NCI-H460 (cell line): ENCODE measurements at regions not wholly inside any gene's neighbourhood (a gene's known extent, or its start where the extent isn't known, plus 50 kb on each side); places are given as distances from the start of the nearest gene placed in this dataset.

Experiments used
- DNase-seq: peaks from one replicate; pipeline ENCODE4 v3.0.0-alpha.2; 2016; ENCODE audit warnings: low read depth; ENCODE audit errors: extremely low read depth

GRCh38 chr13:80237646-80238045, 103.3 kb downstream of the SPRY2 start:
- DNase-seq: no peak

GRCh38 chr13:80235967-80236302, 105.0 kb downstream of the SPRY2 start:
- DNase-seq: no peak

GRCh38 chr13:80235166-80235966, 105.6 kb downstream of the SPRY2 start:
- no peak for DNase-seq

DNA sequence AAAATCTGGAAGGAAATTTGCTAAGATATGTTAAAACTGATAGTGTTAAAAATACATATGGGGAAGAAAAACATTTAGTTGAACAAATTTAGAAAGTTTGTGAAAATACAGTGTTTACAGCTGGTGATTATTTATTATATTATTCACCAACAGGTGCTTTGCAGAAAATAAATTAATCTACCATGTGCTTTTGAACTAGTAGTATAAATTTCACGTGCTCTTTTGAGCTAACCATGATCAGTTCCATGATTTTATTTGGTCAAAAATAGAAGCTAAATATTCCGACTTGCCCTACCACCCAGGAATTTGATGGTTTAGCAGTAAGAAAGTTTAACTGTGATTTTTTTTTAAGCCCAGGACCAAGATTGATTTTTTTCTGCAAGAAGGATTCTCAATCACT, 113.3 kb downstream of the SPRY2 start:
- DNase-seq: no peak

- DNase-seq: no peak
These were observed 114.3 kb downstream of the SPRY2 start for GRCh38 chr13:80226645-80227044.

GRCh38 chr13:80224468-80224867, 116.5 kb downstream of the SPRY2 start:
- DNase-seq: no peak

DNA sequence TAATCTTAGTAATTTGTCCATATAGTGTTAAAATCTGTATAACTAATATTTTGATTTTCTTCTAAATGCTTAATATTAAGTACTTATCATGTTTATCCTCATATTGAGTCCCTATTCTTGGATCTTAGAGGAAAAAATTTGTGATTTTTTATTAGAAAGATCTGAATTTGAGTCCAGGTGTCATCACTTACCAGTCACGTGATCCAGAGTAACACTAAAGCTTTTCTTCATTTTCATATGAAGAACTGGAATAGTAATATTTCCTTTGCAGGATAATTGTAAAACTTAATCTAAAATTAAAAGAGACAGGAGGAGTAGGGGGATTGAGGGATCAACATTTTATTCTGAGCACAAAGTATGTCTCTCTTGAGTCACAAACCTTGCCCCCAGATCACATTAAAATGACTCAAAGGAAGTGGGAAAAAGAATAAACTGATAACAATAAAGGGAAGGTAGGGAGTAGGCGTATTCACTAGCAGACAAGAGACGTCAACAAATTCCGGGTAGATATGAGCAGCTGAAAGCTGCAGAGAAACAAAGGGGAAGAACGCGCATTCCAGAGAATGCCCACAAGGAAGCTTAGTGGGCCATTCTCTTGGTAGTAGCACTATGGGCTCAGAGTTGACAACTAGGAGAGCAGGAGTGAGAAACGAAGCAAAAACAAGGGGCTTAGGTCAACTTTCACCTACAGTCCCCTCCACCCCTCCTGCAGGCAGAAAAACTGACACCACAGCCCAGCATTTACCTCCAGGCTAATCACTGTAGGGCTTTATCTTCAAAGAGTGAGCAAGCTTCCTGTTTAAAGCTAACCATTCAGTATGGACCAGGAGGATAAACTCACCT, 123.1 kb downstream of the SPRY2 start:
- no peak for DNase-seq

DNA sequence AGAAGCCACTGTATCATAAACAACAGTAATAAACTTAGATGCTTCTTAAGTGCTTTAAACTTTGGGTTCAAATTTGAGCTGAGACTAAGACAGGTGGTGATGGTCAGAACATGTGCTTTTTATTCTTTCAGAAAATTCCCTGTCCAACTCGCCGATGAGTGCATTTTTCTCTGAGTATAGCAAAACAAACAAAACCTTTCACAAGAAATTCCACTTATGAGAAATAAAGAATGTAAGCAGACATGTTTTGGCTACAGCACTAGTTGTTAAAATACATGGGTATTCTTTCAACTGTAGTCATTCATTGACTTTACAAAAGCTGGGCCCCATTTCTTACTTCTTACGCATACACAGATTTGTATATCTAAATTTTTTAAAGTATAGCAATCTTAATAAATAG, 125.6 kb downstream of the SPRY2 start:
- no peak for DNase-seq

GRCh38 chr13:80214521-80214991, 126.4 kb downstream of the SPRY2 start:
- no peak for DNase-seq

DNA sequence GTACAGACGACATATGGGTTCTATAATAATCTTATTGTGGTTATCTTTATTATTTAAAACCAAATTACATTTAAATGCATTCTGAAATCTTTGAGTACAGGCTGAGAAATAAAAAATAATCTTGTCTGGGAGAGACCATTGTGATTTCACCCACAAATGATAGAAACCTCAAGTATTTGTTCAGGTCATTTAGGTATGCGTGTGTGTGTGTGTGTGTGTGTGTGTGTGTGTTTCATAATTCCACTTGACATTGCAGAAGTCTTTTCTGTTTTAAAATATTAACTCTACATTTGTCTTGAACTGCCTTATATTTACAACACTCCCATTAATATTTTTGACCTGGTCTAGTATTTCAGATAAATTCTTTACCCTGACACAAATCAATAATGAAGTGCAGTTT, 126.9 kb downstream of the SPRY2 start:
- no peak for DNase-seq

- DNase-seq: no peak
These were observed 127.7 kb downstream of the SPRY2 start for GRCh38 chr13:80213201-80213600.

- DNase-seq: no peak
These were observed 129.4 kb downstream of the SPRY2 start for GRCh38 chr13:80211566-80211965.

GRCh38 chr13:80204642-80205041, 136.3 kb downstream of the SPRY2 start:
- no peak for DNase-seq

DNA sequence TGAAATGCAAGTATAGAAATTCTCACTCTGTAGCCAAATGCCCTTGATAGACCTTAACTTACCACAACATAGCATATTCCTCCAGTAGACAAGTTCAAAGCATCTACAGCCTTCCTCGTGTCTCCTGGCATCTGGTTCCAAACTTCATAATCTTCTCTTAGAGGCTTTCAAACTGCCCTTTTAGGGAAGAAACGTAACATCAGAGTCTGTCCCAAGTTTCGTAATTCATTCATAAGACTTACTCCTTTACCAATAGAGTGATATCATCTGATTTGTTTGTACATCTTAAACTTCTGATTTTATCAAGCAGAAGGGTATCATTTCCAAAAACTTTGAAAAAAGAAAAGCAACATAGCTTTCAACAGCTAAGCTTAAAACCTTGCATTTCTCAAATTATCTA, 137.4 kb downstream of the SPRY2 start:
- no peak for DNase-seq

- DNase-seq: no peak
These were observed 139.0 kb downstream of the SPRY2 start for GRCh38 chr13:80201694-80202468.

DNA sequence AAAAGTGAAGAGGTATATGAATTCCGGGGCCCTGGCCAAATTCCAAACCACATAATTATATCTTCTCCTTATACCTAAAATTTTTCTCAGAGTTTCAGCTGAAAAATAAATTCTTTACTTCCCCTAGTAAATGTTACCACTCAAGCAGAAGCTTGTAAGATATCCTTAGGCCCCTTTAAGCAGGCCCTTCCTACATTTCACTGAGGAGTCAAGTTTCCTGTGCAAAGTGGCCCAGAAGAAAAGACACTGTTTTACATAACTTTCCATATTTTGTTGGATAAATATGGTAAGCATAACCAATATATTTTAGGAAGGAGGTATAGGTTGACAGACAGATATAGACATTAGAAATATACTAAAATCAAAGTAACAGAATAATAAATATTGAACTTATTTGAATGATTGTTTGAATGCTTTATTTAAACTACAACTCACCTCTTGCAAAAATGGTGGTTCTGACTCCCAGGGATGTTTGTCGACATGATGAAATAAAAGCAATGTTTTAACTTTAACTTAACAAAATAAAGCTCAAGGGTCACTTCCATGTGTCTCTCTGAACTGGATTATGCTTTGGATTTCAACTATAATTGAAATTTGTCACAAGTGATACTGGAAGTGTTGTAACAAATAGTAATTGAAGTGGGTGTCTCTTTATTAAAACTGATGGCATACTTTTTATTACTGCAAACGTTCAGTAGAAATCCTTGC, 141.2 kb downstream of the SPRY2 start:
- no peak for DNase-seq

GRCh38 chr13:80199067-80199466, 141.9 kb downstream of the SPRY2 start:
- DNase-seq: no peak

GRCh38 chr13:80196756-80197155, 144.2 kb downstream of the SPRY2 start:
- DNase-seq: no peak

DNA sequence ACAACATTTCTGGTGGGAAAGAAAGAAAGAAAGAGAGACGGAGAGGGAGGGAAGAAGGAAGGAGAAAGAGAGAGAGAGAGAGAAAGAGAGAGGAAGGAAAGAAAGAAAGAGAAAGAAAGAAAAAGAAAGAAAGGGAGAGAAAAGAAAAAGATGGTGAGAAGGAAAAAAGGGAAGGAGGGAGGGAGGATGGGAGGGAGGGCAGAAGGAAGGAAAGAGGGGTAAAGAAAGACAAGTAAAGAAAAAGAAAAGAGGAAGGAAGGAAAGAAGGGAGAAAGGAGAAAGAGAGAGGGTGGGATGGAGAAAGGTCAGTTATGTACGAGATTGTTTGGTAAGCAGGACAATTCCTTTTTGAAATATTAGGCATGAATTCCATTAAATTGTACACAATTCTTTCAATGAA, 145.3 kb downstream of the SPRY2 start:
- DNase-seq: no peak

DNA sequence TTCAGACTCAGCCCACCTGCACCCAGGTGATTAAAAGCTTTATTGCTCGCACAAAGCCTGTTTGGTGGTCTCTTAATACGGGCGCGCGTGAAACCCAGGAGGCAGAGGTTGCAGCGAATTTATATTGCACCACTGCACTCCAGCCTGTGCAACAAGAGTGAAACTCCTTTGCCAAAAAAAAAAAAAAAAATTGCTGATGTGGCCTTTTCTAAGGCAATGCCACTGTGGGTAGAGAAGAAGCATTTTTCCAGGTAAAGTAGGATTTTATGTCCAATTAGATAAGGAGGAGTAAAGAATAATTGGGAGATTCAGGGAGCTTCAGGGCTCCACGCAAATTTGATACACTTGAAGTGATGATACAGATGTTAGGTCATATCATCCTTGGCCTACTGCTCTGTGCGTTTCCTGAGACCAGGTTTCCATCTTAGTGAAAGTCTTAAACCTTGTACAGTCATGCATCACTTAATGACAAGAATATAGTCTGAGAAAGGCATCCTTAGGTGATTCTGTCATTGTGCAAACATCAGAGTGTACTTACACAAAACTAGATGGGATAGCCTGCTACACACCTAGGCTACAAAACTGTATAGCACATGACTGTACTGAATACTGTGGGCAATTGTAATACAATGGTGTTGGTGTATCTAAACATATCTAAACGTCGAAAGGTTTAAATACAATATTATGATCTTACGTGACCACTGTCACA, 150.9 kb downstream of the SPRY2 start:
- no peak for DNase-seq
